ENCODE measurements at regions not wholly inside any gene's neighbourhood (a gene's known extent, or its start where the extent isn't known, plus 50 kb on each side); places are given as distances from the start of the nearest gene placed in this dataset.
"Not testable (repeated sequence)": the region's sequence is repeated elsewhere in the genome, so short reads cannot be mapped to it uniquely, and the experiment has no call there.

DNA sequence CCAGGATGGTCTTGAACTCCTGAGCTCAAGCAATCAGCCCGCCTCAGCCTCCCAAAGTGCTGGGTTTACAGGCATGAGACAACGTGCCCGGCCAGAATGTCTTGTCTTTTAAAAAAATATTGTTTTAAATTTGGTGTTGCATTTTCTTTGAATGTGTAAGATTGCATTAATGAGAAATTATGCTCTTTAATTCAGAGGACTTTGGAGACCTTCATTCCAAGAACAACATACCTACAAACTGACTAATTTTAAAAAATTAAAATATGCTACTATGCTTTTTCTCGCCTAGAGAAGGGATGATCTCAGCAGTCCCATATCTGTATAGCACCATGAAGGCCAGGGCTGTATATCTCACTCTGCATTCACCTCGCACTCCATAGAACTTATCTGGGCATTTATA is 204.3 kb upstream of the SLC7A11 start:
- no peak for DNase-seq (ENCODE audit: low read depth in 2 of 2)

- no peak for DNase-seq (ENCODE audit: low read depth in 2 of 2)
These were observed 202.9 kb upstream of the SLC7A11 start for GRCh38 chr4:138445098-138445497.

DNA sequence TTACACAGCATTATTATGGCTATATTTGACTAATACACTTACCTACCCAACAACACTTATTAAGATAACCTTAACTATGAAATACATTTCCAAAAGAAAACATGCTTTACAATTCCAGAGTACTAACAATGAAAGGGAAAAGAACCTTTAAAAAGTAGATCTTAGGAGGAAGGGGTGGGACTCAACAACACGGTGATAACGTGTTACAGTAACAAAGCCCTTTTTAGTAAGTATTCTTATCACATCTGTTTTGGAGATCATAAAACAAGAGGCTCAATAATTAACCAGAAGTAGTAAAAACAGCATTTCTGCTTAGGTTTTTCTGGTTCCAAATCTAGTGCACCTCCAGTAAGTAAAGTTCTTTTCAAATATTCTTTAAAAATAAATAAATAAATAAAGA is 202.1 kb upstream of the SLC7A11 start:
- DNase-seq (ENCODE audit: low read depth in 2 of 2): no peak

- DNase-seq (ENCODE audit: low read depth in 2 of 2): no peak
These were observed 197.0 kb upstream of the SLC7A11 start for GRCh38 chr4:138439143-138439581.

- DNase-seq (ENCODE audit: low read depth in 2 of 2): no peak
These were observed 196.5 kb upstream of the SLC7A11 start for GRCh38 chr4:138438608-138439007.

GRCh38 chr4:138437263-138437851 is 195.2 kb upstream of the SLC7A11 start:
- DNase-seq (ENCODE audit: low read depth in 2 of 2): no peak

GRCh38 chr4:138435733-138436132 is 193.6 kb upstream of the SLC7A11 start:
- DNase-seq (ENCODE audit: low read depth in 2 of 2): not testable (repeated sequence)

DNA sequence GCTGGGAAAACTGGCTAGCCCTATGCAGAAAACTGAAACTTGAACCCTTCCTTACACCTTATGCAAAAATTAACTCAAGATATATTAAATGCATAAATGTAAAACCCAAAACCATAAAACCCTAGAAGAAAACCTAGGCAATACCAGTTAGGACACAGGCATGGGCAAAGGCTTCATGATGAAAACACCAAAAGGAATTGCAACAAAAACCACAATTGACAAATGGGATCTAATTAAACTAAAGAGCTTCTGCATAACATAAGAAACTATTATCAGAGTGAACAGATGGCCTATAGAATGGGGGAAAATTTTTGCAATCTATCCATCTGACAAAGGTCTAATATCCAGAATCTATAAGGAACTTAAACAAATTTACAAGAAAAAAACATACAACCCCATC is 192.9 kb upstream of the SLC7A11 start:
- DNase-seq (ENCODE audit: low read depth in 2 of 2): not testable (repeated sequence)

DNA sequence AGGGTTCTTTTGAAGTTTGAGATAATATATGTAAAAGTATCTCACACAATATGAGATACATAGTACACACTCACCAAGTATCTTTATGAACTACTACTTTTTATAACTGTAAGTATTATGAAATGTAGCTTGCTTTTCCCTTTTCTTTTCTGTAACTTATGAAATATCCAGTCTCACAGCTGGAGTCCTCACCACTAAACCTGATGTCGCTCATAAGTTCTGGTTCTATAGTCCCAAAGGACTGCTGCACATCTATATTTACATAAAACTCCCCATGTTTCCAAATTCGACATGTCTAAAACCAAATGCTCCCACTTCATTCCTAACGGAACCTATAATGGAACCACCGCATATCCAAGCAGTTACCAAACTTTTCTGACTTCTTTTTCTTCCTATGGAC is 186.5 kb upstream of the SLC7A11 start:
- DNase-seq (ENCODE audit: low read depth in 2 of 2): no peak

DNA sequence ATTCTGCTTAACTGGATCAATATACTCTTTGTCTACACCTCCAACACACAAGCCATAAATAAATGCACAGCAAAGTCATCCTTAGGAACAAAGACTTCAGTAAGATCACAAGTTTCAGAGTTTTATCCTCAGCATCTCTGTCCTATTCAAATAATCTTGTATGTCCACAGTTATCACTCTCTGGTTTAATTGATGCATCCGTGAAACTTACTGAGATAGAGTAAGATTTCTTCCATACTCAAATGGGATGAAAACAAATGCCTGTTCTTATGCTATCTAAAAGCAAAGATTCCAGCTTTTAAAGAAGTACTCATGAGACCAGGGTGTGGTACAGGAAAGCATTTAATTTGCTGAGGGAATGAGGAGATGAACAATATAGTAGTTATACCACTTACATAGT is 184.6 kb upstream of the SLC7A11 start:
- no peak for DNase-seq (ENCODE audit: low read depth in 2 of 2)

GRCh38 chr4:138420471-138420870 is 178.3 kb upstream of the SLC7A11 start:
- DNase-seq (ENCODE audit: low read depth in 2 of 2): no peak

DNA sequence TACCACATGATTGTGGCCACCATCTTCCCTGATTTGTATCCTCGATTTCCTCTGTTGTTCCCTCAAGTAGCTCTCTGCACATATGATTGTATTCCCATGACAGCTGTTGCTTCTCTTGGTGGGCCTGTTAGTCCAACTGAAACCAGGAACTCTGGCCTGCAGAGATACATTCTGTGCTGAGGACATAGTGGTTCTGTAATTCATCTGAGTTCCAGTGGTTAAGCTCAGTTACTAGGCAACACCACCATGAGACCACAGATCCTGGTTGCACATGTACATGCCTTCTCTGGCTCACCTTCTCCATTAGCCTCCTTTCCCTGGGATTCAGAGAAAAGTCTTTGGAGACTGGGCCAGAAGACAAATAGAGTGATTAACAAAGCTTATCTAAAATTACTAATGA is 172.1 kb upstream of the SLC7A11 start:
- no peak for DNase-seq (ENCODE audit: low read depth in 2 of 2)

- DNase-seq (ENCODE audit: low read depth in 2 of 2): no peak
These were observed 171.1 kb upstream of the SLC7A11 start for GRCh38 chr4:138413273-138413672.

- DNase-seq (ENCODE audit: low read depth in 2 of 2): no peak
These were observed 170.7 kb upstream of the SLC7A11 start for GRCh38 chr4:138412847-138413246.

- DNase-seq (ENCODE audit: low read depth in 2 of 2): no peak
These were observed 168.1 kb upstream of the SLC7A11 start for GRCh38 chr4:138410266-138410665.

GRCh38 chr4:138409670-138410069 is 167.5 kb upstream of the SLC7A11 start:
- no peak for DNase-seq (ENCODE audit: low read depth in 2 of 2)

- no peak for DNase-seq (ENCODE audit: low read depth in 2 of 2)
These were observed 166.6 kb upstream of the SLC7A11 start for GRCh38 chr4:138408758-138409157.

DNA sequence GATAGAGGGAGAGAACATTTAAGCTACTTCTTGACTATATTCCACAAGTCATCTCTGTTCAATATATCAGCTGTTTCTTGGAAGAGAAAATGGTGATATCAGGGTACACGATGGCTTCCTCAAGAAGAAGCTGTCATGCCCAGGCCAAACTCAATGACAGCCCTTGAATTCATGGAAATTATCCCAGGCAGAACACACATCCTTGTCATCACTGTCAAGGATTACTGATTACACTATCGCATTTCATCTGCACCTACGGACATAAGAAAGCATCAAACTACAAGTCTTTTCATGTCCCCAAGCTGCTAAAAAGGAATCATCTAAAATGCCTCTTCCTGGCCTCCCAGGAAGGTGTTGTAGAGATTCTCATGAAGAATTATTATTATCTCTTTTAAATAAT is 165.2 kb upstream of the SLC7A11 start:
- no peak for DNase-seq (ENCODE audit: low read depth in 2 of 2)

- DNase-seq (ENCODE audit: low read depth in 2 of 2): no peak
These were observed 164.7 kb upstream of the SLC7A11 start for GRCh38 chr4:138406876-138407275.

DNA sequence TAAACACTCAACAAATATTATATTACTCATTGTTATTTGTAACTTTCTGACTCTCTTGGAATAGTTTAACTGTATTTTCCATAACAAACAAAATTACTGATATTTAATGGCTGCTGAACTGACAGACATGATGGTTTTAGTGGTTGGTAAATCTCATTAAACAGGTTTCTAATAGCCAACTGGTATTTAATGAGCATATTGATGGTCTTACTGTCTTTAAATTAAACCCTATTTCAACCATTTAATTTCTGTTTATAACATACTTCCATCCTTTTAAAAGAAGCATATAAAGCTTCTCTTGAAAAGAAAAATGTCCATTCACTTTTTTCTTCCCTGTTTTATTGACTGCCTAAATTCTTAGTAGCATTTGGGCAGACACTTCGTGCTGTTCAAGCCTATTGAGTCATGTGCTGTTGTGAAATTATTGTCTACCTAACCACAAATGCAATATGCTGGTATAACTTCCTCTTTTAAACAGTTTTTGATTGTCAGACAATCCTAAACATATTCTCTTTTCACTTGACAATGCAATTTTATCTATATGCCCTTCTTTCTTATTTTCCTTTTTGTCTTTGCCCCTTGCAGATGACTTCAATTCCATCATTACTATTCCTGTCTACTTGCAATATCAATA is 163.9 kb upstream of the SLC7A11 start:
- no peak for DNase-seq (ENCODE audit: low read depth in 2 of 2)

DNA sequence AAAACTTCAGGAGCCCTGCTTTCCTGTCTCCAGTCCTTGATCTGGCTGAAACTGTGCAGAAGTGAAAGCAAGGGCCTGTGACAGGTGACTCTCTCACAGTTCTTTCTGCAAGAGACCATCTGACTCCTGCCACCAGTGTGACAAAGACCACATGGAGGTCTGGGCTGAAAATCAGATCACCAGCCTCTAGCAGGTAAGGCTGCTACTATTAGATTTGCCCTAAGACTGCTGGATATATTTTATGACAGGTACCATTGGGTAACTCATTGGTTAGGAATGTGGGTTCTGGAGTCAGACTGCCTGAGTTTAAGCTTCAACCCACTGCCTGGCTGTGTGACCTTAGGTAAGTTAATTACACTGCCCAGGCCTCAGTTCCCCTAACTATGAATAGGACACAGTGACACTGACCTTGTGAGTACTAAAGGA is 163.3 kb upstream of the SLC7A11 start:
- no peak for DNase-seq (ENCODE audit: low read depth in 2 of 2)

- no peak for DNase-seq (ENCODE audit: low read depth in 2 of 2)
These were observed 162.7 kb upstream of the SLC7A11 start for GRCh38 chr4:138404801-138405200.

DNA sequence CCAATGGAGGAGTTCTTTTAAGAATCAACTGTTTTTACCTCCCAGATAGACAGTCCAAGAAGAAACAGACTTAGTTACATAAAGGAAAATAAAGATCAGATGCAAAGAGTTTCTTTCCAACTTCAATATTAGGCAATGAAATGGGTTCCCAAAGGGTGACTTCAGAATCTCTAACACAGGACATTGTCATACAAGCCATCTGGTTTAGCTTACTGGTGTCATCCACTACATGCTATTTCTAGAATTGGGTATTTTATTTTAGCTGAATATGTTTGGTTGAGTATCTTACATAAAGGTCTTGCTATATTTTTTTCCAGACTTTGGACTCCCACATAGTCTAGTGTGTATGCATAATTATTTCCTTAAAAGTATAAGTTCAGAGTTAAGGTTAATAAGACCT is 162.1 kb upstream of the SLC7A11 start:
- DNase-seq (ENCODE audit: low read depth in 2 of 2): no peak

GRCh38 chr4:138401334-138401733 is 159.2 kb upstream of the SLC7A11 start:
- no peak for DNase-seq (ENCODE audit: low read depth in 2 of 2)
